ENCODE measurements at regions not wholly inside any gene's neighbourhood (a gene's known extent, or its start where the extent isn't known, plus 50 kb on each side); places are given as distances from the start of the nearest gene placed in this dataset.

DNA sequence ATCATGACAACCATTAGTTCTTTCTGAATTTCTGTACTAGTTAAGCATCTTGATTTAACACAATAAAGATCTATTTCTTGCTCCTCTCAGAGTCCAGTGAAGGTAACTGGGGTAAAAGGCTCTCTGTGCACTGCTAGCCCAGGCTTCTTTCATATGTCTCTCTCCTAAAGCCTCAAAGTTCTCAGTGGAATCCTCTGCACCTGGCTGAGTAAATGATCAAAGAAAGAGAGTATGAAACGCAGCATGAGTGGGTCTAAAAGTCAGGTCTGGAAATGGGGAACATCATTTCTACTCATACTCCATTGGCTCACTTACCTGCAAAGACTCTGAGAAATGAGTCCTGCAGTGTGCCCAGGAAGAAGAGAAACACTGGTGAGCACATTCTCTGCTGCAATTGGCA lies 418.5 kb downstream of the PTPRC start:
- TF ChIP-seq, protein P1, sequence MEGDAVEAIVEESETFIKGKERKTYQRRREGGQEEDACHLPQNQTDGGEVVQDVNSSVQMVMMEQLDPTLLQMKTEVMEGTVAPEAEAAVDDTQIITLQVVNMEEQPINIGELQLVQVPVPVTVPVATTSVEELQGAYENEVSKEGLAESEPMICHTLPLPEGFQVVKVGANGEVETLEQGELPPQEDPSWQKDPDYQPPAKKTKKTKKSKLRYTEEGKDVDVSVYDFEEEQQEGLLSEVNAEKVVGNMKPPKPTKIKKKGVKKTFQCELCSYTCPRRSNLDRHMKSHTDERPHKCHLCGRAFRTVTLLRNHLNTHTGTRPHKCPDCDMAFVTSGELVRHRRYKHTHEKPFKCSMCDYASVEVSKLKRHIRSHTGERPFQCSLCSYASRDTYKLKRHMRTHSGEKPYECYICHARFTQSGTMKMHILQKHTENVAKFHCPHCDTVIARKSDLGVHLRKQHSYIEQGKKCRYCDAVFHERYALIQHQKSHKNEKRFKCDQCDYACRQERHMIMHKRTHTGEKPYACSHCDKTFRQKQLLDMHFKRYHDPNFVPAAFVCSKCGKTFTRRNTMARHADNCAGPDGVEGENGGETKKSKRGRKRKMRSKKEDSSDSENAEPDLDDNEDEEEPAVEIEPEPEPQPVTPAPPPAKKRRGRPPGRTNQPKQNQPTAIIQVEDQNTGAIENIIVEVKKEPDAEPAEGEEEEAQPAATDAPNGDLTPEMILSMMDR (conservative IDR thresholded peaks at IDR 0.05; ENCODE audit: low read depth, low read length) = no peak
- H3K4me3 ChIP-seq (ENCODE audit: low read depth, low read length) = no peak overlapping the region

DNA sequence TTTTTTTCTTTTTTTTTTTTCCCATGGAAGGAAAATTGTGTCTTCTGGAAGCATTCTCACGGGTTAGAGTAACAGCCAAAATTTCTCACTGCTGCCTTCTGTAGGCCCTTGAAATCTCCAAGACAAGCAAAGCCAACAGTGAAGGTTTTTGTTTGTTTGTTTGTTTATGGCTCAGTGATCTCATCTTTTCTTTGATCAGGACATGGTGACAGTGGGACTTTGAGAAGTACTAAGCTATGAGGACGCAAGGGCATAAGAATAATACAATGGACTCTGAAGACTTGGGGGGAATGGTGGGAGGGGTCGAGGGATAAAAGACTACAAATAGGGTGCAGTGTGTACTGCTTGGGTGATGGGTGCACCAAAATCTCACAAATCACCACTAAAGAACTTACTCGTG lies 419.4 kb downstream of the PTPRC start:
- TF ChIP-seq, protein P1 (conservative IDR thresholded peaks at IDR 0.05; ENCODE audit: low read depth, low read length) = no peak
- no peak overlapping the region for H3K4me3 ChIP-seq (ENCODE audit: low read depth, low read length)
- no peak for DNase-seq (ENCODE audit: low read depth)

More for the DNA sequence above, 418.5 kb downstream of the PTPRC start:
- no peak for DNase-seq (ENCODE audit: low read depth)

DNA sequence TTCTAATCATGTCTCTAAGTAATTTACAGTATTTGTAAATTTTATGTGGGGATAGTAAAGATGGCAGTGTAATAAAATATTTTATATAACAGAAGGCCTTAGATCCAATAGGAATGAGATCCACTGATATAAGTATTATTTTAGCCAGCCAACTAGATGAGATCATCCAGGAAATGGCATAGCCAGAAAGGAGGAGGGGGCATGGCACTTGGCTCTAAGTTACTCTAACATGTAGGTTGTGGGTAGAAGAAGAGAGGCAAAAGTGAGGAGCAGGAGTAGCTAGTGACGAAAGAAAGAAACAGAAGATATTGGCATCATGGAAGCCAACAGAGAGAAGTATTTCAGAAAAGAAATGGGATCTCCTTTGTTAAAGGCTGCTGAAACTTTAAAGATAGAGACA lies 426.1 kb downstream of the PTPRC start:
- TF ChIP-seq, protein P1 (conservative IDR thresholded peaks at IDR 0.05; ENCODE audit: low read depth, low read length) = no peak
- no peak for DNase-seq (ENCODE audit: low read depth)

DNA sequence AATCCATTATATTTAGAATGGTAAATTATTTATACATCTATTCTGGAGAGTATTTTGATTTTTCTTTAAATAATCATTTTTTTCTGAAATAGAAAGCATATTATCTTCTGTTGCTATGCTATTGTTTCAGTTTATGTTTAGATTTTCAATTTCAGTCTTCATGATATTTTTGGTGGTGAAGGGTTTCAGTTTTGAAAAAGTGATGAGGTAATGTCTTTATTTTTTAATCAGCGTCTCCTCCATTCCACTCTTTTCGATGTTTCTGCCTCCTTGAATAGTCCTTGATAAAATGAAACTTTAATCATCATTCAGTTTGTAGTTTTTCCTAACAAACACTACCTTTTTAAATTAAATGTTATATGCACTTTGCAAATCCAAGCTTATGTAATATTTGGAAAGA lies 428.6 kb downstream of the PTPRC start:
- TF ChIP-seq, protein P1 (conservative IDR thresholded peaks at IDR 0.05; ENCODE audit: low read depth, low read length) = no peak
- no peak for DNase-seq (ENCODE audit: low read depth)
- H3K4me3 ChIP-seq (ENCODE audit: low read depth, low read length) = no peak overlapping the region

More for the DNA sequence above, 426.1 kb downstream of the PTPRC start:
- H3K4me3 ChIP-seq (ENCODE audit: low read depth, low read length) = no peak overlapping the region

DNA sequence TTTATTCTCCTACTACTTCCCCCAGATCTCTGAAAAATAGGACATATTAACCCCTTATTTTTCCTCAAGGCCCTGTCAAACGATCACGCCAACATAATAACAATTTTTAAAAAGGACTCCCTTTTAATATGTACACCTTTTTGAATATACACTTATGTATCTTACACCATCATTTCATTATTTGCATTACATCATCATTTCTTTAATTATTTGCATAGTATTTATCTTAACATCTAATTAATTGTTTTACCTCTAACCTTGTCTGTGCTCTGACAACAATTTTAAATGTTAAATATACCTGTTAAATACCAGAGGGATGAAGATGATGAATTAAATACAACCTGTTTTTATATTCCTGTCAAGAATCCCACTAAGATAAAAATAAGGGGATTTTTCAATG lies 432.2 kb downstream of the PTPRC start:
- DNase-seq (ENCODE audit: low read depth) = no peak
- TF ChIP-seq, protein P1 (conservative IDR thresholded peaks at IDR 0.05; ENCODE audit: low read depth, low read length) = no peak
- H3K4me3 ChIP-seq (ENCODE audit: low read depth, low read length) = no peak overlapping the region

DNA sequence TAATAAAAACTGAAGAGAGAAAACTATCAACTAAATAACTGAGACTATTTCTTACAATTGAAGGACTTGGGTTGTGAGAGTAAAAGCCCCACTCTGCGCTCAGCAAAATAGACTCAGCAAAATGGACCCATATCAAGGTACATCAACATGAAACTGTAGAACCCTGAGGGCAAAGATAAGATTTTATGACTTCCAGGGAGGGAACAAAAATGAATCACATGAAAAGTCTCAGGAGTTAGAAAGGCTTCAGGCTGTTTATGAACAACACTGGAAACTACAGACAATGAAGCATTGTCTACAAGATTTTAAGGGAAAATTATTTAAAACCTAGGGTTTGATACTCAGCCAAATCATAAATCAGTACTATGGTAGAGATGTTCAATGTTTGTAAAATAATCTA lies 434.3 kb downstream of the PTPRC start:
- DNase-seq (ENCODE audit: low read depth) = no peak
- TF ChIP-seq, protein P1 (conservative IDR thresholded peaks at IDR 0.05; ENCODE audit: low read depth, low read length) = no peak
- H3K4me3 ChIP-seq (ENCODE audit: low read depth, low read length) = no peak overlapping the region

DNA sequence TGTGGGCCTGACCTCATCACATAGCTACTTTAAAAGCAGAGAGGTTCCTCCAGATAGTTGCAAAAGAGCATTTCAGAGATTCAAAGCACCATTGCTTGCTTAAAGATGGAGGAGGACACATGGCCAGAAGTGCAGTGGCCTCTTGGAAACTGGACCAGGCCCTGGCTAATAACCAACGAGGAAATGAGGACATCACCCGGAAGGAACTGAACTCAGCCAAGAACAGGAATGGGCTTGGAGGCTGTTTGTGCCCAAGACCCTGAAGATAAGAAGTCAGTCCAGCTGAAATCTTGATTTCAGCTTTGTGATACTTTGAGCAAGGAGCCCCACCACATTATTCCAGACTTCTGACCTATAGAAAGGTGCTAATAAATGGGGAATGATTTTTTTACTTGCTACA lies 437.0 kb downstream of the PTPRC start:
- H3K4me3 ChIP-seq (ENCODE audit: low read depth, low read length) = no peak overlapping the region
- TF ChIP-seq, protein P1 (conservative IDR thresholded peaks at IDR 0.05; ENCODE audit: low read depth, low read length) = no peak
- DNase-seq (ENCODE audit: low read depth) = no peak

Measured in epithelial cell of proximal tubule (primary cell).